Hematopoietic multipotent progenitor cell treated with erythropoietin and hydrocortisone succinate and interleukin-3 and kit ligand, for 8 days (in vitro differentiated cells): ENCODE measurements at regions not wholly inside any gene's neighbourhood (a gene's known extent, or its start where the extent isn't known, plus 50 kb on each side); places are given as distances from the start of the nearest gene placed in this dataset.
"Not testable (repeated sequence)": the region's sequence is repeated elsewhere in the genome, so short reads cannot be mapped to it uniquely, and the experiment has no call there.

Experiments
- DNase-seq: peaks from one replicate; pipeline ENCODE4 v3.0.0-alpha.2; 2015

- DNase-seq, result no peak
Measured at GRCh38 chr9:79489261-79490000, 82.3 kb upstream of the TLE4 start.

GRCh38 chr9:79490657-79491248 lies 81.0 kb upstream of the TLE4 start:
- DNase-seq, result no peak

GRCh38 chr9:79492092-79493009 lies 79.4 kb upstream of the TLE4 start:
- no peak for DNase-seq

- not testable (repeated sequence) for DNase-seq
Measured at GRCh38 chr9:79500196-79500864, 71.4 kb upstream of the TLE4 start.

GRCh38 chr9:79501546-79501945 lies 70.2 kb upstream of the TLE4 start:
- DNase-seq, result no peak

GRCh38 chr9:79507801-79508200 lies 64.0 kb upstream of the TLE4 start:
- no peak for DNase-seq

GRCh38 chr9:79512251-79512650 lies 59.5 kb upstream of the TLE4 start:
- no peak for DNase-seq
